Activated naive CD4-positive, alpha-beta T cell treated with anti-CD3 and anti-CD28 coated beads, Interleukin-2, amount 10 ng/mL, durations not matched to agents 7 days and 5 days (primary cell): ENCODE measurements at regions not wholly inside any gene's neighbourhood (a gene's known extent, or its start where the extent isn't known, plus 50 kb on each side); places are given as distances from the start of the nearest gene placed in this dataset.
"Not testable (repeated sequence)": the region's sequence is repeated elsewhere in the genome, so short reads cannot be mapped to it uniquely, and the experiment has no call there.

Source experiments
- CTCF ChIA-PET: fragments of 350-600 bp; sonication (Branson Sonifier 250); formaldehyde crosslinking; loops from one replicate; lab custom pipeline; 2021; ENCODE audit warnings: antibody characterized with exemption; lab: Charles Lee
- DNase-seq: peaks from one replicate; pipeline ENCODE4 v3.0.0-alpha.2; 2020
- H3K27ac Mint-ChIP-seq: one replicate; pipeline ENCODE4 v1.8.0; 2021; ENCODE audit warnings: mild to moderate bottlenecking, moderate library complexity, mixed read lengths
- H3K27me3 Mint-ChIP-seq: one replicate; pipeline ENCODE4 v1.8.0; 2021; ENCODE audit warnings: mild to moderate bottlenecking, mixed read lengths
- H3K36me3 Mint-ChIP-seq: one replicate; pipeline ENCODE4 v1.8.0; 2021; ENCODE audit warnings: mixed read lengths
- H3K4me1 Mint-ChIP-seq: one replicate; pipeline ENCODE4 v1.8.0; 2021; ENCODE audit warnings: mixed read lengths
- H3K4me3 Mint-ChIP-seq: one replicate; pipeline ENCODE4 v1.8.0; 2021; ENCODE audit warnings: mild to moderate bottlenecking, moderate library complexity, mixed read lengths
- H3K9me3 Mint-ChIP-seq: one replicate; pipeline ENCODE4 v1.8.0; 2021; ENCODE audit warnings: mixed read lengths

DNA sequence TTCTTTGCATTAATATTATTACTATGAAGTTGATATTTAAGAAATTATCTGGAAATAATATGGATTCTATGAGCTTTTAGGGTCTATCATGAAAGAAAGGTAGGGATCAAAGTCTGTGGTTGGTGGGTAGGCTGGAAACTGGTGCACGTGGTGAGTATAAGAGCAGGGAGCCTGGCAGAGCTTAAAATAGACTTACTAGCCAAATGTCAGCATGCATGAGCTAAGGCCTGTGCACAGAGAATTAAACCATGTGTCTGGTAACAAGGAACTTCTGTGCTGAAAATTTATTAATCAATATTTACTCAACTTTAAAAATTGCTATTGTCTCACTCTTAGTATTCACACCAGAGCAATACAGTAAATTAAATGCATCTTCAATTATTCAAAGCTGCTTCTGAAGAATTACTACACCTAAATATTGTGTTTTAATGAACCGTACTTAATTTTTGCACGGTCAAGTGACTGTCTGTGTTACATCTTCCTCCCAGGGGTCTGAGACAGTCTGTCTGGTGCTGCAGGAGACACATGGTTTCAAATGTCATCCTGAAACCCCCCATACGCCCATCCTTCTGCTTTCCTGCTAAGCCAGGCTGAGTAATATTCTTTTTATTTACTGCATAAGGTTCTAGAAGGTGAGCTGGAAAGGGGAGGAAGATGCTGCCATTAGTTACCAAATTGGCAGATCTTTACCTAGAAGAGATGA is 161.0 kb upstream of the NLRP1 start:
- Mint-ChIP-seq H3K4me1 (no peaks in the 10 kb centered on the region), H3K27me3 (peaks cover 16% of the 10 kb centered on the region), H3K27ac (no peak overlapping the region), H3K36me3 (no peaks in the 10 kb centered on the region), H3K9me3 (no peaks in the 10 kb centered on the region), H3K4me3 (no peak overlapping the region)
- CTCF ChIA-PET: no interaction called here
- DNase-seq: no peak

DNA sequence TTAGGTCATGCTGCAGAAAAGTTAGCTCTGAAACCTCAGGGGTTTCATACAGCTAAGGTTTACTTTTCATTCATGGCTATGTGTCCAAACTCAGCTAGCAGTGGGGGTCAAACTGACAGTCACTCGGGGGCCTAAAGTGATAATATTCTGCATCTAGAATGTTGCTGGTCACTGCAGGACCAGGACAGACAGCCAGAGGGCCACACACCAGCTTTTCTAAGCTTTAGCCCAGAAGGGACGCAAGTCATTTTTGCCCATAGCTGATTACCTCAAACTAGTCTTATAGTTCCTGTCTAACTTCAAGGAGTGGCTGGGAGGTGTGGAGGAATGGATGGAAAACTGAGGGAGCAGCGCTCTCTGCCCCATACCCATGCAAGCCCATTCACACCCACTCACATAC is 163.0 kb upstream of the NLRP1 start:
- Mint-ChIP-seq H3K4me3 (no peak overlapping the region), H3K27me3 (peaks cover 16% of the 10 kb centered on the region), H3K9me3 (no peaks in the 10 kb centered on the region), H3K27ac (no peak overlapping the region), H3K4me1 (no peaks in the 10 kb centered on the region), H3K36me3 (no peaks in the 10 kb centered on the region)
- no peak for DNase-seq
- CTCF ChIA-PET: no interaction called here

DNA sequence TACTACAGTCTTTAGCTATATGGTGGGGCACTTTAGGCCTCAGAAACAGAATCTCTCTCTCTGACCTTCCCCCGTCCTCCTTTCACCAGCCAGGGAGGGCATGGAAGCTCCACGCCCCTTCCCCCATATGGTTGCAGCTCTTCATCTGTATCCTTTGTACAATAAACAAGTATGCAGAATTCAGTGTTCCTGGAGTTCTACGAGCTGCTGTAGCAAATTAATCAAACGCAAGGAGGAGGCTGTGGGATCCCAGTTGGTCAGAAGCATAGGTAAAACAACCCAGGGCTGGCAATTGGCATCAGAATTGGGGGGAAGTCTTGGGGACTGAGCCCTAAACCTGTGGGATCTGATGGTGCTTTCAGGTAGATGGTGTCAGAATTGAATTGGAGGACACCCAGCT is 163.7 kb upstream of the NLRP1 start:
- CTCF ChIA-PET: no interaction called here
- H3K9me3 Mint-ChIP-seq: no peaks in the 10 kb centered on the region
- DNase-seq: no peak
- no peak overlapping the region for H3K4me3 Mint-ChIP-seq
- no peak overlapping the region for H3K27ac Mint-ChIP-seq
- H3K36me3 Mint-ChIP-seq: no peaks in the 10 kb centered on the region
- H3K4me1 Mint-ChIP-seq: no peaks in the 10 kb centered on the region
- peaks cover 17% of the 10 kb centered on the region for H3K27me3 Mint-ChIP-seq

DNA sequence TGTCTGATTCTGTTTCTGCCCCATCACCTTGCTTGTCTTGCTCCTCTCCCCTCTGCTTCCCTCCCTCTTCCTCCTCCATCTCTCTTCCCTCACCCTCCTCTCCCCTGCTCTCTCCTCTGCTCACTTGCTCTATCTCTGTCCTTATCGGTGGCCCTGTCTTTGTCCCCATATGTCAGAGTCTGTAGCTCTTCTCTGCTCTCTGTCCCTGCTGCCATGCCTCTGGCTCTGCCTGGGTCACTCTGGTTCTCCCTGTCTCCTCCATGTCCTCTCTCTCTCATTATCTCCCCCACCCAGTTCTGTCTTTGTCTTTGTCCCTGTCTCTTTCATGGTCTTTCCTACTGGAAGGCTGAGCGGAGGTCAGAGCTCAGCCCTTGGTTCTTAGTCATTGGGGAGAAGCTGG is 169.1 kb upstream of the NLRP1 start:
- DNase-seq: no peak
- Mint-ChIP-seq H3K27ac (no peak overlapping the region), H3K27me3 (peaks cover 22% of the 10 kb centered on the region), H3K9me3 (no peaks in the 10 kb centered on the region), H3K4me3 (no peak overlapping the region), H3K4me1 (no peaks in the 10 kb centered on the region), H3K36me3 (no peaks in the 10 kb centered on the region)
- CTCF ChIA-PET: no interaction called here

DNA sequence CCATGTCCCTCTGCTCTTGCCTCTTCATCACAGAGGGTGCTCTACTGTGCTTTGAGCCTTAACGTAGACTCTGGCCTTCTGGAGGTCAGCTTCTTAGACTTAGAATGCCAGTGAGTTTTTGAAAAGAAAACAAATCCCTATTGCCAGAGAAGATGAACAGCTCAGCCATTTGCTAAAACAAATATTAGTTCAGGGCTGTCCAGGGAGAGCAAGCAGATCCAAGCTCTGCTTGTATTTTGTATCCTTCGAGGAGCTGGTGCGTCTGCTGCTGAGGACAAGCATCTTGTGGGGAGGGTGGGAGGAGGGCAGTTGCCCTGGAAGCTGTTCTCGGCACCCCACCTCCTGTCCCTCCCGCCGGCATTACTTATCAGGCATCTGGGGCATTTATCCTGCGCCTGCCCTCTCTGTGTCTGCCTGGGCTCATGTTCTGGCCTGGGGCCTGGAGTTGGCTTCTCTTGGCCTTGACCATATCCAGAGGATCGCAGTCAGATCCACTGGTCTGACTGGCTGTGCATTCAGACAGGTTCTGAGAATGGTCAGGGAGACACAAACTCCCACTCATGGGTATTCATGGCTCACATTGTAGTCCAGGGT is 173.1 kb upstream of the NLRP1 start:
- H3K27me3 Mint-ChIP-seq: peaks cover 21% of the 10 kb centered on the region
- DNase-seq: no peak
- H3K4me3 Mint-ChIP-seq: no peak overlapping the region
- CTCF ChIA-PET: no interaction called here
- no peaks in the 10 kb centered on the region for H3K9me3 Mint-ChIP-seq
- H3K4me1 Mint-ChIP-seq: no peaks in the 10 kb centered on the region
- no peak overlapping the region for H3K27ac Mint-ChIP-seq
- no peaks in the 10 kb centered on the region for H3K36me3 Mint-ChIP-seq

DNA sequence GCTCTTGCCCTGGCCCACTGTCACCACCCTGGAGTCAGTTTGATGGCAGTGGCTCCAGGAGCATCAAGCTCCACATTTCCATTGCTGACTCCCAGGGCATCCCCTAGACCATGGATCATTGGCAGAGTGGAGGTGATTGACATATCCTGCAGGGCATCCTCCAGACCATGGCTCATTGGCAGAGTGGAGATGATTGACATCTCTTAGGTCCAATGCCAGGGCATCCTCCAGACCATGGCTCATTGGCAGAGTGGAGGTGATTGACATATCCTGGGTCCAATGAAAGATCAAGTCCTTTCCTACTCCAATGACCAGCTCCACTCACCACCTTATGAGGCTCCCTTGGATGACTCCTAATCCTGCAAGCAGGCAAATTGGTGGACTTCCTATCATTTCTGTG is 174.3 kb upstream of the NLRP1 start:
- Mint-ChIP-seq H3K9me3 (no peaks in the 10 kb centered on the region), H3K36me3 (no peaks in the 10 kb centered on the region), H3K4me3 (no peak overlapping the region), H3K4me1 (no peaks in the 10 kb centered on the region), H3K27me3 (peaks cover 23% of the 10 kb centered on the region), H3K27ac (no peak overlapping the region)
- DNase-seq: no peak
- CTCF ChIA-PET: no interaction called here

DNA sequence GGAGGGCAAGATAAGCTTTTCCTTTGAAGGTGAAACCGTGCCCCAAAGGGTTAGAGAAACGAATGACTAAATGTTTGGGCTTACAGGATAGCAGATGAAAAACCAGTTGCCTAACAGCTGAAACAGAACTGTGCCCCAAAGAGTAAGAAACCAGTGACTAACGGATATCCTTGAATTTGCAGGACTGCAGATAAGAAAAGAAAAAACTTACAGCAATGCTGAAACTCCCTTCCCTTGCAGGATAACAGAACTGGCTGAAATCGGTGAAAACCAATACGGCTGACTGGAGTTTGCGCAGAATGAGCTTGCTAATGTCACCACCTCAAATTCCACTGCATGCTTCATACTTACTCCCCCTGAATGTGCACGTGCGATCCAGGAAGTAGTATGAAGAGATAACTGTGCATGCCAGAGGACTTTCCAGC is 175.2 kb upstream of the NLRP1 start:
- no peaks in the 10 kb centered on the region for H3K9me3 Mint-ChIP-seq
- no peaks in the 10 kb centered on the region for H3K36me3 Mint-ChIP-seq
- H3K27me3 Mint-ChIP-seq: peaks cover 18% of the 10 kb centered on the region
- no peak for DNase-seq
- CTCF ChIA-PET: no interaction called here
- H3K4me3 Mint-ChIP-seq: no peak overlapping the region
- H3K4me1 Mint-ChIP-seq: no peaks in the 10 kb centered on the region
- H3K27ac Mint-ChIP-seq: no peak overlapping the region

DNA sequence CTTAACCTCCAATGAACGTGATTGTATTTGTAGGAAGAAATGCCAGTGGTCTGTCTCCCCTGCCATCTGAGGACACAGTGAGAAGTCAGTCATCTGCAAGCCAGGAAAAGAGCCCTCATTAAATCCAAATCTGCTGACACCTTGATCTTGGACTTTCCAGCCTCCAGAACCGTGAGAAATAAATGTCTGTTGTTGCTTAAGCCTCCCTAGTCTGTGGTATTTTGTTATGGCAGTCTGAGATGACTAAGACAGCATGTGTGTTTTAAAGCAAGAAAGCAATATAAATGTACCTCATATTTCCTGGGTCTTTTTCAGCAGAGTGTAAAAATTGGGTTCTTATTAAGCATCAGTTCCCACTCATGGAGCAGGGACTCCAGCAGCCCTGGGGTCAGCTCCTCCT is 177.9 kb upstream of the NLRP1 start:
- CTCF ChIA-PET: no interaction called here
- Mint-ChIP-seq H3K9me3 (no peaks in the 10 kb centered on the region), H3K4me1 (no peaks in the 10 kb centered on the region), H3K27me3 (peaks cover 21% of the 10 kb centered on the region), H3K27ac (no peak overlapping the region), H3K36me3 (no peaks in the 10 kb centered on the region), H3K4me3 (no peak overlapping the region)
- no peak for DNase-seq

DNA sequence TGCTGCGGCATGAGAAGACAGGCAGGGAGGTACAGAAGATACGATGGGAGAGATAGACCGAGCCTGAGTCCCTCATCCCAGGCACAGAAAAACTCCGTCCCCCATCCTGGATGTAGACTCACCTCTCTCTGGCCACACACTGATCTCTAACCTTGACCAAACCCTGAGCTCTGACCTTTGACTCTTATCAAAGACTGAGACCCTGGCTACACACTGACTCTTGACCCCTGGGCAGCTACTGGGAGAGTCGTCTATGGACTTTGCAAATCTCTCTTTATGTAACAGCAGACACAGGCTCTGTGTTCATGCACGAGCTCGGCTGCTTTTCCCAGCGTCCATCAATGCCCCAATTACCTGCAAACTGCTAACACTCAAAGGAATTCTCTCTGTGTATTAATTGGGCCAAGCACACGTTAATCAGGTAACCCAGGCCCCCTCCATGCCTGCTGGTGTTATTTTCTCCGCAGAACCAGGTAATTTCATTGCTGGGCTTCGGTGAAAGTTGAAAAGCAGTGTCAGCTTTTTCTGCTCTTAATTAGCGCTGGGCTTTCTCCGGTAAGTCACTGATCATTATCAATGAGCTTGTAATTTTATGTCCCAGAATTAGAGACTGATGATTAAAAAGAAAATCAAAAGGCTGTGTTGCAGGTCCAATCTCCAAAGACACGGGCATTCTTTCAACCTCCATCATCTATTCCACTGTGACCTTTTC is 179.4 kb upstream of the NLRP1 start:
- H3K4me1 Mint-ChIP-seq: no peaks in the 10 kb centered on the region
- CTCF ChIA-PET: no interaction called here
- no peak overlapping the region for H3K27ac Mint-ChIP-seq
- H3K4me3 Mint-ChIP-seq: no peak overlapping the region
- no peaks in the 10 kb centered on the region for H3K9me3 Mint-ChIP-seq
- no peaks in the 10 kb centered on the region for H3K36me3 Mint-ChIP-seq
- H3K27me3 Mint-ChIP-seq: peaks cover 21% of the 10 kb centered on the region
- no peak for DNase-seq

DNA sequence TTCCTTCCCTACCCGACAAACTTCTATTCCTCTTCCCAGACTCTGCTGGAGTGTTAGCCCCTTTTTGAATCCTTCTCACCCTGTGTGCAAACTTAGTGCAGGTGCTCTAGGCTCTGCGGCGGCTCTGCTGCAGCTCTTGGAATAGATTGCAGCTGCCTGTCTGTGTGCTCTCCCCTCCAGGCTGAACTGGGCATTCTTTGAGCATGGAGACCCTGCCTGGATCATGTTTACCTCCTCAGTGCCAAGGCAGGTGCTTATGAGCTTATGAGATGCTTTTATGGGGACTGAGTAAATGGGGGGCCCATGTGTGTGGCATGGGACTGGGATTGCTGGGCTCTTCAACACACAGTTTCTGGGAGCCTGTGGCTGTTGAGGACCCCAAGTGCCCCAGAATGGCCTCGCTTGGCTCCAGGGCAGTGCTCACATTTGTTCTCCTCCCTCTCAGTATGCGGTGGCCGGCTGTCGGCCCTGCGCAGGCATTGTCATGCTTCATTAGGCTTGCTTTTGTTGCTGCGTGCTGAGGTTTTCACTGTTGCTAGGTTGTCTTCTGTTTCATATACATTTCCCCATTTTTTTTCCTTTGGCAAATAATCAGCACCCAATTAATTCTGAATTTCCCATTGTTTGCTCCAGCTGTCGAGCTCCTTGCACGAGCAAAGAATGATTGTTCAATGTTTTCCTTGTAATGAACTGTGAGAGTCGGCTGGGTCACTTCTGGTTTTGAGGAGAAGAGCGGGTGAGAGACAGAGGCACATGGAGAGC is 185.5 kb upstream of the NLRP1 start:
- Mint-ChIP-seq H3K9me3 (no peaks in the 10 kb centered on the region), H3K36me3 (no peaks in the 10 kb centered on the region), H3K27me3 (peaks cover 28% of the 10 kb centered on the region), H3K4me1 (no peaks in the 10 kb centered on the region), H3K27ac (no peak overlapping the region), H3K4me3 (no peak overlapping the region)
- CTCF ChIA-PET: no interaction called here
- DNase-seq: no peak

DNA sequence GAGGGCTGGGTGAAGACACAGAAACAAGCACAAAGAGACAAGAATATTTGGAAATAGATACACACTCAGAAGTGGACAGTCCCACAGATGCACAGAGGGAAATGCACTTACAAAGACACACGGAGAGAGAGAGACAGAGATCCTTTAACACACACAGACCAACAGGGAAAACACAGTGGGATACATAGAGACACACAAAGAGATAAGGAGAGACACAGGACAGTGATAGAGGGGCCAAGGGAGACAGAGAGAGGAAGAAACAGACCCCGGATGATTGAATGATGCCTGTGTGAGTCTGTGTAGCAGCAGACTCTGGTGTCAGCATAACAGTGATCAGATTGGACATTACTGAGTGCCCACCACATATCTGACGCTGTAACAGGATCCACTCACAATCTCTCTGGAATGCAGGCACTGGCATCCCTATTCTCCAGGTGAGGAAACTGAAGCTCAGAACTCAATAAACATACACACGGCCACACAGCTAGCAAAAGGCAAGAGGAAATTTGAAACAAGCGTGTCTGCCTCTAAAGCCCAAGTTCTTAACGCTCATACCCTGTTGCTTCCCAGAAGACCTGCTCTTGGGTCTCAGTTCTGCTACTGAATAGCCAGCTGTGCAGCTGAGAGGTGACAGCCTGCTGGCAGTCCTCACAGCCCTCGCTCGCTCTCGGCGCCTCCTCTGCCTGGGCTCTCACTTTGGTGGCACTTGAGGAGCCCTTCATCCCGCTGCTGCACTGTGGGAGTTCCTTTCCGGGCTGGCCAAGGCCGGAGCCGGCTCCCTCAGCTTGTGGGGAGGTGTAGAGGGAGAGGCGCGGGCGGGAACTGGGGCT is 186.3 kb upstream of the NLRP1 start:
- Mint-ChIP-seq H3K4me3 (no peak overlapping the region), H3K4me1 (peaks cover 5% of the 10 kb centered on the region), H3K27ac (no peak overlapping the region), H3K9me3 (no peaks in the 10 kb centered on the region), H3K36me3 (no peaks in the 10 kb centered on the region), H3K27me3 (peaks cover 33% of the 10 kb centered on the region)
- CTCF ChIA-PET: no interaction called here
- no peak for DNase-seq

DNA sequence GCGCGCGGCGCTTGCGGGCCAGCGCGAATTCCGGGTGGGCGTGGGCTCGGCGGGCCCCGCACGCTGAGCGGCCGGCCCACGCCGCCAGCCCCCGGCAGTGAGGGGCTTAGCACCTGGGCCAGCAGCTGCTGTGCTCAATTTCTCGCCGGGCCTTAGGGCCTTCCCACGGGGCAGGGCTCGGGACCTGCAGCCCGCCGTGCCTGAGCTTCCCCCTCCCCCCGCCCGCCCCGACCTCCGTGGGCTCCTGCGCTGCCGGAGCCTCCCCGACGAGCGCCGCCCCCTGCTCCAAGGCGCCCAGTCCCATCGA is 186.9 kb upstream of the NLRP1 start:
- CTCF ChIA-PET, DNase-seq, H3K36me3 Mint-ChIP-seq, H3K27ac Mint-ChIP-seq, H3K4me3 Mint-ChIP-seq, H3K9me3 Mint-ChIP-seq: not testable (repeated sequence)
- Mint-ChIP-seq H3K4me1 (peaks cover 11% of the 10 kb centered on the region), H3K27me3 (peaks cover 35% of the 10 kb centered on the region)

DNA sequence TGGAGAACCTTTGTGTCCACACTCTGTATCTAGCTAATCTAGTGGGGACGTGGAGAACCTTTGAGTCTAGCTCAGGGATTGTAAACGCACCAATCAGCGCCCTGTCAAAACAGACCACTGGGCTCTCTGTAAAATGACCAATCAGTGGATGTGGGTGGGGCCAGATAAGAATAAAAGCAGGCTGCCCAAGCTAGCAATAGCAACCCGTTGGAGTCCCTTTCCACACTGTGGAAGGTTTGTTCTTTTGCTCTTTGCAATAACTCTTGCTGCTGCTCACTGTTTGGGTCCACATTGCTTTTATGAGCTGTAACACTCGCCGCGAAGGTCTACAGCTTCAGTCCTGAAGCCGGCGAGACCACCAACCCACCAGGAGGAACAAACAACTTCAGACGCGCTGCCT is 187.7 kb upstream of the NLRP1 start:
- CTCF ChIA-PET, H3K9me3 Mint-ChIP-seq, DNase-seq, H3K4me3 Mint-ChIP-seq, H3K27ac Mint-ChIP-seq, H3K36me3 Mint-ChIP-seq: not testable (repeated sequence)
- peaks cover 40% of the 10 kb centered on the region for H3K27me3 Mint-ChIP-seq
- peaks cover 13% of the 10 kb centered on the region for H3K4me1 Mint-ChIP-seq

DNA sequence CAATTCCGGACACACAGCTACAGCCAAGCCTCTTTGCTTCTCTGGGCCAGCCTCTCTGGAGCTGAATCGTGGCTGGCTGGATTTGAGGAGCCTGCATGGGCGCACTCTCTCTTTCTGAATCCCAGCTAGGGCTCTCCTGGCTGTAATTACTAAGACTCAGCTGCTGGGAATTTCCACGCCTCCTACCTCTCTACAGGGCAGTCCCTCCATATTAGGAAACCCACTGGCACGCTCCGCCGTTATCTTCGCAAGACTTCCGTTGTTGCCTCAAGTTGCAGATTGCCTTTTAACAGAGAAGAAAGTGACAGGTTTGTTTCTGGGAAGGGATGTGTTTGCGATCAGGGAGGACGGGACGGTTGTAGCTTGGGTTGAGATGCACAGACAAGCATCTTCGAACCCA is 188.4 kb upstream of the NLRP1 start:
- H3K36me3 Mint-ChIP-seq: no peaks in the 10 kb centered on the region
- DNase-seq: no peak
- H3K27ac Mint-ChIP-seq: no peak overlapping the region
- no peak overlapping the region for H3K4me3 Mint-ChIP-seq
- no peaks in the 10 kb centered on the region for H3K9me3 Mint-ChIP-seq
- CTCF ChIA-PET: no interaction called here
- peaks cover 46% of the 10 kb centered on the region for H3K27me3 Mint-ChIP-seq
- H3K4me1 Mint-ChIP-seq: peaks cover 13% of the 10 kb centered on the region
